Activated naive CD4-positive, alpha-beta T cell treated with anti-CD3 and anti-CD28 coated beads, Interleukin-2, amount 50 U/mL, for 24 hours (primary cell): ENCODE measurements at regions not wholly inside any gene's neighbourhood (a gene's known extent, or its start where the extent isn't known, plus 50 kb on each side); places are given as distances from the start of the nearest gene placed in this dataset.
"Not testable (repeated sequence)": the region's sequence is repeated elsewhere in the genome, so short reads cannot be mapped to it uniquely, and the experiment has no call there.

Experiments
- H3K27ac Mint-ChIP-seq: one replicate; pipeline ENCODE4 v1.8.0; 2021; ENCODE audit warnings: mild to moderate bottlenecking, mixed read lengths
- H3K27me3 Mint-ChIP-seq: one replicate; pipeline ENCODE4 v1.8.0; 2021; ENCODE audit warnings: mixed read lengths
- H3K36me3 Mint-ChIP-seq: one replicate; pipeline ENCODE4 v1.8.0; 2021; ENCODE audit warnings: mixed read lengths
- H3K4me1 Mint-ChIP-seq: one replicate; pipeline ENCODE4 v1.8.0; 2021; ENCODE audit warnings: mixed read lengths
- H3K4me3 Mint-ChIP-seq: one replicate; pipeline ENCODE4 v1.8.0; 2021; ENCODE audit warnings: mild to moderate bottlenecking, mixed read lengths
- H3K9me3 Mint-ChIP-seq: one replicate; pipeline ENCODE4 v1.8.0; 2021; ENCODE audit warnings: mixed read lengths

GRCh38 chr1:60535713-60536112 is 462.1 kb upstream of the C1orf87 start:
- Mint-ChIP-seq H3K4me3 (no peak overlapping the region), H3K4me1 (no peaks in the 10 kb centered on the region), H3K36me3 (no peaks in the 10 kb centered on the region), H3K27me3 (no peaks in the 10 kb centered on the region), H3K9me3 (no peaks in the 10 kb centered on the region), H3K27ac (no peak overlapping the region)

- H3K27me3 Mint-ChIP-seq: no peaks in the 10 kb centered on the region
- H3K4me3 Mint-ChIP-seq: no peak overlapping the region
- no peaks in the 10 kb centered on the region for H3K4me1 Mint-ChIP-seq
- H3K27ac Mint-ChIP-seq: no peak overlapping the region
- H3K9me3 Mint-ChIP-seq: no peaks in the 10 kb centered on the region
- H3K36me3 Mint-ChIP-seq: no peaks in the 10 kb centered on the region
Observed at GRCh38 chr1:60527567-60527966, 454.0 kb upstream of the C1orf87 start.

GRCh38 chr1:60516996-60517395 is 443.4 kb upstream of the C1orf87 start:
- Mint-ChIP-seq H3K27ac (no peak overlapping the region), H3K36me3 (no peaks in the 10 kb centered on the region)

GRCh38 chr1:60510162-60510561 is 436.6 kb upstream of the C1orf87 start:
- no peak overlapping the region for H3K4me3 Mint-ChIP-seq
- H3K27ac Mint-ChIP-seq: no peak overlapping the region
- H3K27me3 Mint-ChIP-seq: no peaks in the 10 kb centered on the region
- H3K4me1 Mint-ChIP-seq: no peaks in the 10 kb centered on the region
- H3K9me3 Mint-ChIP-seq: no peaks in the 10 kb centered on the region
- no peaks in the 10 kb centered on the region for H3K36me3 Mint-ChIP-seq

More at GRCh38 chr1:60516996-60517395, 443.4 kb upstream of the C1orf87 start:
- Mint-ChIP-seq H3K27me3 (no peaks in the 10 kb centered on the region), H3K9me3 (peaks cover 4% of the 10 kb centered on the region), H3K4me1 (no peaks in the 10 kb centered on the region), H3K4me3 (no peak overlapping the region)

GRCh38 chr1:60504206-60504840 is 430.8 kb upstream of the C1orf87 start:
- Mint-ChIP-seq H3K27ac (no peak overlapping the region), H3K9me3 (peaks cover 10% of the 10 kb centered on the region), H3K4me1 (no peaks in the 10 kb centered on the region), H3K4me3 (no peak overlapping the region), H3K36me3 (no peaks in the 10 kb centered on the region), H3K27me3 (no peaks in the 10 kb centered on the region)

- Mint-ChIP-seq H3K27me3 (no peaks in the 10 kb centered on the region), H3K4me1 (no peaks in the 10 kb centered on the region), H3K27ac (no peak overlapping the region), H3K9me3 (peaks cover 14% of the 10 kb centered on the region), H3K36me3 (no peaks in the 10 kb centered on the region), H3K4me3 (no peak overlapping the region)
Observed at GRCh38 chr1:60503266-60503925, 429.8 kb upstream of the C1orf87 start.

GRCh38 chr1:60502506-60502905 is 428.9 kb upstream of the C1orf87 start:
- H3K4me3 Mint-ChIP-seq: no peak overlapping the region
- no peaks in the 10 kb centered on the region for H3K27me3 Mint-ChIP-seq
- H3K36me3 Mint-ChIP-seq: no peaks in the 10 kb centered on the region
- no peak overlapping the region for H3K27ac Mint-ChIP-seq
- H3K4me1 Mint-ChIP-seq: no peaks in the 10 kb centered on the region
- H3K9me3 Mint-ChIP-seq: peaks cover 14% of the 10 kb centered on the region

- H3K27ac Mint-ChIP-seq, H3K4me3 Mint-ChIP-seq, H3K27me3 Mint-ChIP-seq, H3K4me1 Mint-ChIP-seq, H3K36me3 Mint-ChIP-seq, H3K9me3 Mint-ChIP-seq: not testable (repeated sequence)
Observed at GRCh38 chr1:60489916-60490480, 416.4 kb upstream of the C1orf87 start.

GRCh38 chr1:60488847-60489246 is 415.3 kb upstream of the C1orf87 start:
- Mint-ChIP-seq H3K36me3 (no peaks in the 10 kb centered on the region), H3K9me3 (peaks cover 5% of the 10 kb centered on the region)

GRCh38 chr1:60487565-60488345 is 414.2 kb upstream of the C1orf87 start:
- peaks cover 5% of the 10 kb centered on the region for H3K9me3 Mint-ChIP-seq
- no peak overlapping the region for H3K4me3 Mint-ChIP-seq
- no peaks in the 10 kb centered on the region for H3K36me3 Mint-ChIP-seq
- H3K4me1 Mint-ChIP-seq: no peaks in the 10 kb centered on the region
- H3K27ac Mint-ChIP-seq: no peak overlapping the region
- H3K27me3 Mint-ChIP-seq: peaks cover 1% of the 10 kb centered on the region

More at GRCh38 chr1:60488847-60489246, 415.3 kb upstream of the C1orf87 start:
- no peaks in the 10 kb centered on the region for H3K4me1 Mint-ChIP-seq
- H3K4me3 Mint-ChIP-seq: no peak overlapping the region
- H3K27ac Mint-ChIP-seq: no peak overlapping the region
- peaks cover 1% of the 10 kb centered on the region for H3K27me3 Mint-ChIP-seq

GRCh38 chr1:60483509-60483908 is 409.9 kb upstream of the C1orf87 start:
- Mint-ChIP-seq H3K36me3 (no peaks in the 10 kb centered on the region), H3K27ac (no peak overlapping the region), H3K4me1 (no peaks in the 10 kb centered on the region), H3K4me3 (no peak overlapping the region), H3K27me3 (peaks cover 1% of the 10 kb centered on the region), H3K9me3 (peaks cover 2% of the 10 kb centered on the region)

GRCh38 chr1:60470246-60470645 is 396.7 kb upstream of the C1orf87 start:
- Mint-ChIP-seq H3K27me3 (no peaks in the 10 kb centered on the region), H3K4me3 (no peak overlapping the region), H3K9me3 (peaks cover 4% of the 10 kb centered on the region), H3K27ac (no peak overlapping the region), H3K4me1 (no peaks in the 10 kb centered on the region), H3K36me3 (no peaks in the 10 kb centered on the region)

GRCh38 chr1:60463786-60464185 is 390.2 kb upstream of the C1orf87 start:
- no peaks in the 10 kb centered on the region for H3K4me1 Mint-ChIP-seq
- no peak overlapping the region for H3K4me3 Mint-ChIP-seq
- H3K27me3 Mint-ChIP-seq: no peaks in the 10 kb centered on the region

GRCh38 chr1:60463146-60463545 is 389.6 kb upstream of the C1orf87 start:
- H3K4me1 Mint-ChIP-seq: no peaks in the 10 kb centered on the region
- peaks cover 8% of the 10 kb centered on the region for H3K9me3 Mint-ChIP-seq
- H3K27ac Mint-ChIP-seq: no peak overlapping the region
- no peaks in the 10 kb centered on the region for H3K27me3 Mint-ChIP-seq
- no peaks in the 10 kb centered on the region for H3K36me3 Mint-ChIP-seq
- no peak overlapping the region for H3K4me3 Mint-ChIP-seq

More at GRCh38 chr1:60463786-60464185, 390.2 kb upstream of the C1orf87 start:
- Mint-ChIP-seq H3K27ac (no peak overlapping the region), H3K9me3 (peaks cover 8% of the 10 kb centered on the region), H3K36me3 (no peaks in the 10 kb centered on the region)

- Mint-ChIP-seq H3K36me3 (no peaks in the 10 kb centered on the region), H3K27ac (no peak overlapping the region), H3K4me1 (no peaks in the 10 kb centered on the region), H3K9me3 (peaks cover 12% of the 10 kb centered on the region), H3K27me3 (no peaks in the 10 kb centered on the region), H3K4me3 (no peak overlapping the region)
Observed at GRCh38 chr1:60461925-60462595, 388.5 kb upstream of the C1orf87 start.
